GM12872 (cell line): ENCODE measurements at regions not wholly inside any gene's neighbourhood (a gene's known extent, or its start where the extent isn't known, plus 50 kb on each side); places are given as distances from the start of the nearest gene placed in this dataset.

Experiments
- TF ChIP-seq, protein P1 (sequence below): IDR thresholded peaks from 3 replicates; pipeline ENCODE4 v1.5.1; 2011; ENCODE audit warnings: low read depth, mild to moderate bottlenecking, low read length, moderate library complexity; ENCODE audit not compliant: insufficient read depth

DNA sequence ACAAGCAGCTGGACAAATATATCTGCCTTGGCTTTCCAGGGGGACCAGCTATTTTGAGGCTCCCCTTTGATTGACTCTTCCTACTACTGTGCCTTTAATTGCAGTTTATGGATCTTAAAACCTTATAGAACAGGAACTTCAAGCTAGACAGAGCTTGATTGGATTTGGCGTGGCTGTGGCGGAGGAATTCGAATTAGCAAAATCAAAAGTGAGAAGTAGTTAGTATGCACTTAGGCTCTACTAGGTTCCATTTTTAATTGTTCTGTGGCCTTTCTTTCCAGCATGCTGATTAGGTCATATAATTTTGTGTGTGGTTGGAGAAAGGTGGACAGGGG is 248.0 kb downstream of the HIVEP2 start:
- TF ChIP-seq, protein P1, sequence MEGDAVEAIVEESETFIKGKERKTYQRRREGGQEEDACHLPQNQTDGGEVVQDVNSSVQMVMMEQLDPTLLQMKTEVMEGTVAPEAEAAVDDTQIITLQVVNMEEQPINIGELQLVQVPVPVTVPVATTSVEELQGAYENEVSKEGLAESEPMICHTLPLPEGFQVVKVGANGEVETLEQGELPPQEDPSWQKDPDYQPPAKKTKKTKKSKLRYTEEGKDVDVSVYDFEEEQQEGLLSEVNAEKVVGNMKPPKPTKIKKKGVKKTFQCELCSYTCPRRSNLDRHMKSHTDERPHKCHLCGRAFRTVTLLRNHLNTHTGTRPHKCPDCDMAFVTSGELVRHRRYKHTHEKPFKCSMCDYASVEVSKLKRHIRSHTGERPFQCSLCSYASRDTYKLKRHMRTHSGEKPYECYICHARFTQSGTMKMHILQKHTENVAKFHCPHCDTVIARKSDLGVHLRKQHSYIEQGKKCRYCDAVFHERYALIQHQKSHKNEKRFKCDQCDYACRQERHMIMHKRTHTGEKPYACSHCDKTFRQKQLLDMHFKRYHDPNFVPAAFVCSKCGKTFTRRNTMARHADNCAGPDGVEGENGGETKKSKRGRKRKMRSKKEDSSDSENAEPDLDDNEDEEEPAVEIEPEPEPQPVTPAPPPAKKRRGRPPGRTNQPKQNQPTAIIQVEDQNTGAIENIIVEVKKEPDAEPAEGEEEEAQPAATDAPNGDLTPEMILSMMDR: no peak

DNA sequence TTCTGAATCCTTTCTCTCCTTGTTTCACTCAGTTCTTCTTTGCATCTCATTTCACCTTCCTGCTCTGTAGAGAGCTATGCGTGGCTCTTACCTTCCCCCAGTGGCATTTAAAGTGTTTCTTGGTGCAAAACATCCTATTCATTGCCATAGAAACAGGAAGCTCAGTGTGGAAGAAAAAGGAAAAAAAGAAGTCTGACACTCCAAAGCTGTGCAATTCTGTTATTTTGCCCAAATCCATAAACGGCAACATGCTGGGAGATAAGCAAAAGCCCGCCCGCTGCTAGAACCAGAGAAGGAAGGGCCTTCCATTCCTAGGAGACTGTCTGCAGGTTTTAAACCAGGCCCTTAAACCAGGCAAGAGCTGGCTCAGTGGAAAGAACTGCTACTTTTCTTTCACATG is 247.1 kb downstream of the HIVEP2 start:
- TF ChIP-seq, protein P1: no peak

DNA sequence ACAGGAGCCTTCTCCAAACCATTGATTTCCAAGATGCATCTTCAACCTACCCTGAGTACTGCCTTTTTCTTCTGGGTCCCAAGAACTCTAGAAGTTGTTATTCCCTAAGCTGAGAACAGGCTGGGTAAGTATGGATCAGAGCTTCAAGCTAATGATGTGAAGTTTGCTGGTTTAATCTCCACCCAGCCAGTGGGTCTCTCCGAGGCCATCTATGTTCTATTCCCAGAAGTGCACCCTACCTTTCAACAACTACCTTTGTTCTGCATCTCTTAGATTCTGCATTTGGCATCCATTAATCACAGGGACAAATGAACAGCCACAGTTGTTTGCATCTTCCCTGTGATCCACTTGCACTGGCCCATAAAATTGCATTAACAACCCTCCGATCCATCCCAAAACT is 246.2 kb downstream of the HIVEP2 start:
- TF ChIP-seq, protein P1: 0 out of 3 replicates have a peak, but pooled peaks have one; percentile 34

DNA sequence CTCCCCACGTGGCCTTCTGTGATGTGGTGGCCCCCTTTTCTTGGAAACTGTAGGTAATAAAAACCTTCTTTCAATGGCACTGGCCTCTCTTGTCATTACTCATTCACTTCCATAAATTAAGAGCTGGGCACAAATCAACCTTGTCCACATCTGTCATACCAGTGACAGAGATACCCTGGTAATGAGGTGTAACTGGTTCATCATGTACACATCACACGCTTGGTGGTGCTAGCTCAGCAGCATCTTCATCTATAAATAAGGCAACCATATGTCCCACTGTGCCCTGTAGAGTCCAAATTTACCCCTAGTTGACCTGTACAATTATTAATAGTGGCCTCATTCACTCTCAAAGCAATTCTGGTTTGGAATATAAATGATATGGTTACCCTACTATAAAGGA is 245.6 kb downstream of the HIVEP2 start:
- TF ChIP-seq, protein P1: no peak

DNA sequence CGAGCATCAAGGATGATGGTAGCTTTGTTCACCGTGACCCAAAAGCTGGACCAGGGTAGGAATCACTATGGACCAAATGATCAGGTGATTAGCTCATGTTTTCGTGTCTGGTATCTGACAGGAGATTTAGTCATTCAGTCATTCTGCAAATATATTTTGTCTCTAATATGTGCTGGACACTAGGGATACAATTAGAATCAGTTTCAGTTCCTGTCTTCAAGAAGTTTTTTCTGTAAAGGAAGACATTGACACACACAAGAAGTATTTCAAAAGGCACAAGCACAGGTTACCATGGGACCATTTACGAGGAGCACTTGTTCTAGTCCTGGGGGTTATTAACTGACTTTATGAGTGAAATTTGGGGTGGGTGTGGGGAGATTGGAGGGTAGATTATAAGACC is 244.9 kb downstream of the HIVEP2 start:
- TF ChIP-seq, protein P1: no peak

DNA sequence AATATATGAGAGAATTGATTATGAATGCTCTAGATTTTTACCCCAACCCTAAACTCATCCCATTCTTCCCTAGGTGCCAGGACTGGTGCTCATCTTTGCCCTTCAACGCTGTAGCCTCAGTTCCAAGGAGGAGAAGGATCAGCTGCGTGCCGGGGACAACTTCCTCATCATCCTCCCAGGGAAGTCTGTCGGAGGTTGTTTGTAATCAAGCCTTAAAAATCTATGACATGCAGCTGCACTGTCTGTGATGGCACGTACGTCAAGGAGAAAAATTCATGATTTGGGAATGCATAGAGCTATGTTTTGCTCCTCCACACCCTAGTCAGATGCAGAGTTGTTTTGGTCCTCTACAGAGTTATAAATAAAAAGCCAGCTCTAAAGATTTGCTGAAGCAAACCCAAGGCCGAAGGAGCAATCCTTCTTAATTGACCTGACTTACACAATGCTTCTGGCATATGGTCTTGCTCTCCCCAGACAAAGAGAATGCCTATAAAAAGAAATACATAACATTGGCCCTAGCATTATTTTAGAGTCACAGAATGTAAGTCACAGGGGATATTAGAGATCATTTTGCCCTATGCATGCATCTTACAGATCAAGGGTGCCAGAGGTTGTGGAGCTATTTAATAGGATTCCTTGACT is 244.2 kb downstream of the HIVEP2 start:
- TF ChIP-seq, protein P1: no peak
